Posterior vena cava (tissue), 2 donors: ENCODE measurements at regions not wholly inside any gene's neighbourhood (a gene's known extent, or its start where the extent isn't known, plus 50 kb on each side); places are given as distances from the start of the nearest gene placed in this dataset.
"Not testable (repeated sequence)": the region's sequence is repeated elsewhere in the genome, so short reads cannot be mapped to it uniquely, and the experiment has no call there.

ENCODE experiments used
- DNase-seq: peaks from one replicate; pipeline ENCODE4 v3.0.0-alpha.2; 2020; ENCODE audit warnings: low spot score
- intact Hi-C, 2 donors: fragments of 100-400 bp; cut with DNase I; formaldehyde crosslinking; loops; one replicate each; pipeline versions ENCODE4 v1.14.1 to v1.14.2; 2022 to 2023
- donor health status: DM: yes; HTN: yes; CAD: no.
- donor health status: DM: yes; HTN: yes; CAD: no.

GRCh38 chr18:60319129-60319528 lies 53.4 kb downstream of the MC4R start:
- no peak for DNase-seq
- intact Hi-C loops = no loop called here

GRCh38 chr18:60311676-60312360 lies 60.8 kb downstream of the MC4R start:
- DNase-seq = no peak
- intact Hi-C loops = no loop called here

GRCh38 chr18:60295674-60296073 lies 76.9 kb downstream of the MC4R start:
- no peak for DNase-seq
- intact Hi-C loops = no loop called here

GRCh38 chr18:60292186-60292585 lies 80.4 kb downstream of the MC4R start:
- DNase-seq = no peak
- intact Hi-C loops = no loop called here

- intact Hi-C loops = no loop called here
These were observed 93.2 kb downstream of the MC4R start for GRCh38 chr18:60279391-60279790.

GRCh38 chr18:60277855-60278480 lies 94.6 kb downstream of the MC4R start:
- DNase-seq = no peak

More at GRCh38 chr18:60279391-60279790, 93.2 kb downstream of the MC4R start:
- no peak for DNase-seq

GRCh38 chr18:60267391-60268058 lies 105.0 kb downstream of the MC4R start:
- peak; percentile 46 for DNase-seq
- intact Hi-C loops = no loop called here

More at GRCh38 chr18:60277855-60278480, 94.6 kb downstream of the MC4R start:
- intact Hi-C loops = no loop called here

- no peak for DNase-seq
- intact Hi-C loops = no loop called here
These were observed 106.0 kb downstream of the MC4R start for GRCh38 chr18:60266558-60266957.

- intact Hi-C loops = no loop called here
- DNase-seq = no peak
These were observed 113.4 kb downstream of the MC4R start for GRCh38 chr18:60259052-60259681.

GRCh38 chr18:60249388-60249787 lies 123.2 kb downstream of the MC4R start:
- intact Hi-C loops = no loop called here
- DNase-seq = no peak

GRCh38 chr18:60248336-60249330 lies 123.9 kb downstream of the MC4R start:
- intact Hi-C loops = no loop called here
- no peak for DNase-seq

GRCh38 chr18:60247103-60247502 lies 125.5 kb downstream of the MC4R start:
- DNase-seq = no peak

GRCh38 chr18:60246606-60247005 lies 126.0 kb downstream of the MC4R start:
- no peak for DNase-seq
- intact Hi-C loops = no loop called here

More at GRCh38 chr18:60247103-60247502, 125.5 kb downstream of the MC4R start:
- intact Hi-C loops = no loop called here

GRCh38 chr18:60245096-60245495 lies 127.5 kb downstream of the MC4R start:
- DNase-seq = no peak
- intact Hi-C loops = no loop called here

GRCh38 chr18:60239024-60239710 lies 133.4 kb downstream of the MC4R start:
- intact Hi-C loops, DNase-seq: not testable (repeated sequence)

GRCh38 chr18:60235164-60235563 lies 137.4 kb downstream of the MC4R start:
- intact Hi-C loops = no loop called here

GRCh38 chr18:60232541-60232940 lies 140.0 kb downstream of the MC4R start:
- DNase-seq = no peak
- intact Hi-C loops = no loop called here

More at GRCh38 chr18:60235164-60235563, 137.4 kb downstream of the MC4R start:
- DNase-seq = no peak
